ENCODE measurements at regions not wholly inside any gene's neighbourhood (a gene's known extent, or its start where the extent isn't known, plus 50 kb on each side); places are given as distances from the start of the nearest gene placed in this dataset.

- DNase-seq (no peak), FAIRE-seq (no peak)
- Histone ChIP-seq H3K9me3 (ENCODE audit: control insufficient read depth in 2 of 3, insufficient read depth in 1 of 3, low read length in 3 of 3) (no peaks in the 10 kb centered on the region), H3K4me3 (ENCODE audit: low read length in 3 of 3) (no peak overlapping the region), H3K27me3 (ENCODE audit: control insufficient read depth, insufficient read depth, low read length) (no peaks in the 10 kb centered on the region), H3K36me3 (ENCODE audit: control insufficient read depth in 2 of 3, insufficient read depth in 3 of 3, low read length in 3 of 3) (no peaks in the 10 kb centered on the region), H3K27ac (ENCODE audit: low read depth in 2 of 2, low read length in 2 of 2) (no peak overlapping the region), H3K4me1 (ENCODE audit: control insufficient read depth in 2 of 3, insufficient read depth in 2 of 3, low read depth in 1 of 3, low read length in 3 of 3) (no peaks in the 10 kb centered on the region), H3K9ac (ENCODE audit: low read length in 3 of 3) (no peak overlapping the region)
- no peak for TF ChIP-seq CTCF (IDR thresholded peaks at IDR 0.05; ENCODE audit: borderline replicate concordance, extremely low read depth, insufficient read depth)
- intact Hi-C loops (cut with DNase I) = no loop called here
Measured at GRCh38 chr12:68078737-68079136, 80.8 kb downstream of the IFNG start.

GRCh38 chr12:68075416-68075815, 84.1 kb downstream of the IFNG start:
- FAIRE-seq (no peak), DNase-seq (no peak)
- Histone ChIP-seq H3K9ac (ENCODE audit: low read length in 3 of 3) (no peak overlapping the region), H3K4me1 (ENCODE audit: control insufficient read depth in 2 of 3, insufficient read depth in 2 of 3, low read depth in 1 of 3, low read length in 3 of 3) (no peaks in the 10 kb centered on the region), H3K4me3 (ENCODE audit: low read length in 3 of 3) (no peak overlapping the region), H3K27ac (ENCODE audit: low read depth in 2 of 2, low read length in 2 of 2) (no peak overlapping the region), H3K9me3 (ENCODE audit: control insufficient read depth in 2 of 3, insufficient read depth in 1 of 3, low read length in 3 of 3) (no peaks in the 10 kb centered on the region), H3K27me3 (ENCODE audit: control insufficient read depth, insufficient read depth, low read length) (no peaks in the 10 kb centered on the region), H3K36me3 (ENCODE audit: control insufficient read depth in 2 of 3, insufficient read depth in 3 of 3, low read length in 3 of 3) (no peaks in the 10 kb centered on the region)
- intact Hi-C loops (cut with DNase I) = no loop called here
- no peak for TF ChIP-seq CTCF (IDR thresholded peaks at IDR 0.05; ENCODE audit: borderline replicate concordance, extremely low read depth, insufficient read depth)

- Histone ChIP-seq H3K9me3 (ENCODE audit: control insufficient read depth in 2 of 3, insufficient read depth in 1 of 3, low read length in 3 of 3) (peaks cover 0 to 2% (median 0%) of the 10 kb centered on the region in 3 donors), H3K27ac (ENCODE audit: low read depth in 2 of 2, low read length in 2 of 2) (no peak overlapping the region), H3K4me3 (ENCODE audit: low read length in 3 of 3) (no peak overlapping the region), H3K27me3 (ENCODE audit: control insufficient read depth, insufficient read depth, low read length) (no peaks in the 10 kb centered on the region), H3K9ac (ENCODE audit: low read length in 3 of 3) (no peak overlapping the region), H3K36me3 (ENCODE audit: control insufficient read depth in 2 of 3, insufficient read depth in 3 of 3, low read length in 3 of 3) (no peaks in the 10 kb centered on the region), H3K4me1 (ENCODE audit: control insufficient read depth in 2 of 3, insufficient read depth in 2 of 3, low read depth in 1 of 3, low read length in 3 of 3) (no peaks in the 10 kb centered on the region)
- DNase-seq (no peak), FAIRE-seq (no peak)
- intact Hi-C loops (cut with DNase I) = no loop called here
- TF ChIP-seq CTCF (IDR thresholded peaks at IDR 0.05; ENCODE audit: borderline replicate concordance, extremely low read depth, insufficient read depth) = no peak
Measured at GRCh38 chr12:68074306-68075027, 85.1 kb downstream of the IFNG start.

GRCh38 chr12:68070957-68071356, 81.7 kb downstream of the IFNG-AS1 start:
- H3K36me3 ChIP-seq (ENCODE audit: control insufficient read depth in 2 of 3, insufficient read depth in 3 of 3, low read length in 3 of 3) = no peaks in the 10 kb centered on the region
- no peak for TF ChIP-seq CTCF (IDR thresholded peaks at IDR 0.05; ENCODE audit: borderline replicate concordance, extremely low read depth, insufficient read depth)
- no peaks in the 10 kb centered on the region for H3K27me3 ChIP-seq (ENCODE audit: control insufficient read depth, insufficient read depth, low read length)
- intact Hi-C loops (cut with DNase I) = no loop called here
- no peak overlapping the region for H3K4me3 ChIP-seq (ENCODE audit: low read length in 3 of 3)
- no peaks in the 10 kb centered on the region for H3K4me1 ChIP-seq (ENCODE audit: control insufficient read depth in 2 of 3, insufficient read depth in 2 of 3, low read depth in 1 of 3, low read length in 3 of 3)
- H3K27ac ChIP-seq (ENCODE audit: low read depth in 2 of 2, low read length in 2 of 2) = no peak overlapping the region
- no peak overlapping the region for H3K9ac ChIP-seq (ENCODE audit: low read length in 3 of 3)
- FAIRE-seq (no peak), DNase-seq (no peak)
- H3K9me3 ChIP-seq (ENCODE audit: control insufficient read depth in 2 of 3, insufficient read depth in 1 of 3, low read length in 3 of 3) = peaks cover 0 to 4% (median 0%) of the 10 kb centered on the region in 3 donors

Measured in kidney (tissue), 13 donors.